Cerebellar nuclear complex (tissue), 1 donor: ENCODE measurements at regions not wholly inside any gene's neighbourhood (a gene's known extent, or its start where the extent isn't known, plus 50 kb on each side); places are given as distances from the start of the nearest gene placed in this dataset.

ENCODE experiments used
- DNase-seq, 2 experiments: peaks; one replicate each; lab custom pipeline; 2025; lab: John Stamatoyannopoulos, UW

GRCh38 chr21:35128536-35128935 lies 79.4 kb upstream of the RUNX1 start:
- no peak for DNase-seq

DNA sequence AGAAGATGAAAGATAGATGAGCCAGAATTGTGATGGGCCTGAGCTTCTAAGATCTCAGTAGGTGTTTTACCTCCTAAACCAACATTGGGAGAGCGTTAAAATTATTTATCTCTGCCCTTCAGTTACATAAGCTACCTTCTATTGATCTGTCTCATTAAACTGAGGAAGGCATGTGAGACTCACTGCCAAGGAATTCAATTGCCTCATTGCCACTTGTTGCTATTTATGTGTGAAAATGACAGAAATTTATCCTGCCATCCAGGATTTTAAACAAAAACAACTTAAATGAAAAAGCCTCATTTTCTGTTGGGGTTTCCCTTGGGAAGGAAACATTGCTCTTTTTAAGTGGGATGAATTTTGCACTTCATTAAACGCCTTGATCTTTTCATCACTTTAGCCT lies 78.7 kb upstream of the RUNX1 start:
- no peak for DNase-seq

- DNase-seq = no peak
Measured at GRCh38 chr21:35127026-35127425, 77.9 kb upstream of the RUNX1 start.

DNA sequence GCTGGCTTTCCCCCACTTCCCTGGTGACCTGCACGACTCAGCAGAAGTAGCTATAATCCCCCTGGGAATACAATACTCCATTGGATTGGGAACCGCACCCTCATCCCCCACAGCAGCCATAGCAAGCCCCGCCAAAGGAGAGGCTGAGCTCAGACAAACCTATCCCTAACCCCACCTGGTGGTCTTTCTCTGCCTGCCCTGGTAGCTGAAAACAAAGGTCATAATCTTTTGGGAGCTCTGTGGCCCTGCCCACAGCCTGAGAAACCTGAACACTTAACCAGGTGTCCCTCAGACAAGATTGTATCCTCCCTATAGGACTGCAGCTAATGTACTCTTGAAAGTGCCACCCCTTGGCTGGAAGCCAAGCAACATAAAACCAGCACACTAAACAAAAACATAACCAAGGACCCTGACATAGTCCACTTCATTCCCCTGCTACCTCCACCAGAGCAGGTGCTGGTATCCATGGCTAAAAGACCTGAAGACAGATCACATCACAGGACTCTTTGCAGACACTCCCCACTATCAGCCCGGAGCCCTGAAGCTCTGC lies 71.6 kb upstream of the RUNX1 start:
- no peak for DNase-seq

- DNase-seq = no peak
Measured at GRCh38 chr21:35119501-35120047, 70.5 kb upstream of the RUNX1 start.

- no peak for DNase-seq
Measured at GRCh38 chr21:35116777-35117176, 67.7 kb upstream of the RUNX1 start.

DNA sequence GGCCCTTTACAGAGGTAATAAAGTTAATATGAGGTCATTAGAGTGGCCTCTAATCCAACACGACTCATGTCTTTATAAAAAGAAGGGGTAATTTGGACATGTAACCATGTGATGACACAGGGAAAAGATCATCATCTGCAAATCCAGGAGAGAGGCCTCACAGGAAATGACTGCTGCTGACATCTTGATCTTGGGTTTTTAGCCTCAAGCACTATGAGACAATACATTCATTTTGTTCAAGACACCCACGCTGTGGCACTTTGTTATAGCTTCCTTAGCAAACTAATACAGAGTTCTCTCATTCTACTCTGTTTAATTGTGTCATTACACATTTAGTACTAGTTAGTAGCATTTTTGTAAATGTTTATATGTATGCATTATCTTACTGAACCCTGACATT lies 64.0 kb upstream of the RUNX1 start:
- DNase-seq = no peak

- no peak for DNase-seq
Measured at GRCh38 chr21:35111321-35111930, 62.3 kb upstream of the RUNX1 start.

- DNase-seq = no peak
Measured at GRCh38 chr21:35108887-35109286, 59.8 kb upstream of the RUNX1 start.

DNA sequence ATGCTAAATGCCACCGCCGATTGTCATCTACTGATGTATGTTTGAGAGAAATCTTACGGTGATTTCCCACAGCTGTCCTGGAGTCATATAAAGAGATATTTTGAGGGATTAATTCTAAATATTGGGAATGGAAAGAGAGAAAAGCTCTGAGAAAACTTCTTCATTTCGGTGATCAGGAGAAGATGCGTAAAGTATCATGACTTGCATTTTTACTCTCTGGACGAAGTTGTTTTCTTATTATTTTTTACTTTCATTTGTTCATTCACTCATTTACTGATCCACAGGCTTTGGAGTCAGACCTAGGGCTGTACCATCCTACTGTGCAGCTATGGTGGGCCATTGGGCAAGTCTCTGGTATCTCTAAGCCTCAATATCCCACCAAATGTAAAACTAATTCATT lies 58.4 kb upstream of the RUNX1 start:
- DNase-seq = no peak

- DNase-seq = no peak
Measured at GRCh38 chr21:35106246-35106835, 57.2 kb upstream of the RUNX1 start.

- DNase-seq = no peak
Measured at GRCh38 chr21:35102488-35103371, 53.6 kb upstream of the RUNX1 start.

DNA sequence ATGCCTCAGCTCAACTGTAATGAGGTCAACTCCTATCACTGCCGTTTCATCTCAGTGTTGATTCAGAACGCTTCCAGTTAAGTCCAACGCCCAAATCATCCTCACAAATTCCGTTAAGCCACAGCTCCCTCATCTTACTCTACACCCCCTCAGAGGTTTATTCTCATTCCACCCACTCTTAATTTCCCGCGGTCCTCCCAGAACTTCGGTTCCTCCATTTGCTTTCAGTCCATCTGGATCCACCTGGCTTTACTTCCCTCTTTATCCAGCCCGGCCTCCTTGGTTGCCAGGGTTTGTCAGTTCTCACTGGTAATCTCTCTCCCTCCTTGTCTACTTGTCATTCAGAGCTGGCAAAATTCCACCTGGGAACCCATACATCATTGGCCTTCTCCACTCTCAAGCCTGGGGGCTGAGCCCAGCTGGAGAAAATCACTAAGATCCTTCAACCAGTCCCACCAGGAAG lies 51.3 kb upstream of the RUNX1 start:
- DNase-seq = no peak

DNA sequence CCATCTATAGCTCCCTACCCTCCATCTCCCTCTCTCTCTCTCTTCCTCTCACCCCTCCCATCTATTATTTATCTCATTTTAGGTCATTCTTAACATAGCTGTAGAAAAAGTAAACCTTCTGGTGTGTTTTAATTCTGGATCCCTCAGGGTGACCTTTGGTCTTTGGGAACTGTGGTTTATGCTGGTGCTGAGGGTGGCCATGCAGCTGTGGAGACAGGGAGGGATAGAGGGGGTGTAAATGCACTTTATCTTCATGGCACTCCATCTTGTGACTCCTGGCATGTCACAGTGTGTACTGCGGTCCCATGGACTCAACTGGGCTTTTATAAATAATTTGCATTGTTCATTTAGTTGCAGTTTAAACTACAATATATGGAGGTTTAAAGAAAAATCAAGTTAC lies 50.2 kb upstream of the RUNX1 start:
- DNase-seq = no peak
